T-helper 22 cell (primary cell): ENCODE measurements at regions not wholly inside any gene's neighbourhood (a gene's known extent, or its start where the extent isn't known, plus 50 kb on each side); places are given as distances from the start of the nearest gene placed in this dataset.

ENCODE experiments used
- DNase-seq: peaks from one replicate; pipeline ENCODE4 v3.0.0-alpha.2; 2020; ENCODE audit warnings: low read depth

DNA sequence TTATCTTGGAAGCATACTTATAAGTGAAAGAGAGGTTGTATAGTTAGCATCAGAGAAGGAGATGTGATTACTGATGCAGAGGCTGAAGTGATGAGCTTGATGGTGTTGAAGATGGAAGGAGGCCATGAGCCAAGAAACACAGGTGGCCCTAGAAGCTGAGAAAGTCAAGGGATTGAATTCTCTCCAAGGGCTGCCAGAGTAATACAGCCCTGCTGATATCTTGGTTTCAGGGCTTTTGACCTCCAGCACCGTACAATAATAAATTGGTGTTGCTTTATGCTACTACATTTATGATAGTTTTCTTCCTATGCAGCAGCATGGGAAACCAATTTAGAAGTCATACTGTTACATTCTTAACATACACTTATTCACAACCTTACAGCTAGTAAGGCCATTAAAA lies 1133.3 kb downstream of the AACS start:
- no peak for DNase-seq

DNA sequence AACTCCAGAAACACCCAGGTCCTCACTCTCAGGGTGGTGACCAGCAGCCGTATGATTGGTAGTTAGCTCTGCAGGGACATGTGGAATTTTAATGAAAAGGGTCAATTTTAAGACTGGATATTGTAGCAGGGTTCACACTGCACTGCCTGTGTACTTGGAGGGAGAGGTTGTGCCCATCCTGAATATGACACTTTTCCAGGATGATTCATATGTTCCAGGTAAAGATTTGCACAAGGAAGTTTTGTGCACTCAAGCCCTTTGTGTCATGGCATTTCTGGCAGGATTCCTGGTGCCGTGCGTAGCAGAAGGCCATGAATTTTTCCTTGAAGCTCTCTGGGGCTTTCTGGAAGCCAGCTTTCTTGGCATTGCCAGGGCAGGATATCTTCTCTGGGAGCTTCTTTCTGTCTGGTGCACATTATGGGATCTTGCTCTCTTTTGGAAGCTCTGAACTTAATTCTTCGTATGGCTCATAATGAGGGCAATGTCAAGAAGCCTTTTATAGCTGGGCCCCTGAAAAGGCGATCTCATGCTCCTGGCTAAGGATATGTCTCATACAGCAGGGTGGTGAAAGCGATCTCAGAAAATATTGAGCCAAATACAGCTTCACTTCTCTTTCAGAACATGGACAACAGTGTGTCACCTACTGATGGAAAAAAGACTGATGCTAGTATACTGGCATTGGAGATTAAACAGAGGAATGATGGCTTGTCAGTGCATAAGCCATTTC lies 1133.9 kb downstream of the AACS start:
- no peak for DNase-seq

DNA sequence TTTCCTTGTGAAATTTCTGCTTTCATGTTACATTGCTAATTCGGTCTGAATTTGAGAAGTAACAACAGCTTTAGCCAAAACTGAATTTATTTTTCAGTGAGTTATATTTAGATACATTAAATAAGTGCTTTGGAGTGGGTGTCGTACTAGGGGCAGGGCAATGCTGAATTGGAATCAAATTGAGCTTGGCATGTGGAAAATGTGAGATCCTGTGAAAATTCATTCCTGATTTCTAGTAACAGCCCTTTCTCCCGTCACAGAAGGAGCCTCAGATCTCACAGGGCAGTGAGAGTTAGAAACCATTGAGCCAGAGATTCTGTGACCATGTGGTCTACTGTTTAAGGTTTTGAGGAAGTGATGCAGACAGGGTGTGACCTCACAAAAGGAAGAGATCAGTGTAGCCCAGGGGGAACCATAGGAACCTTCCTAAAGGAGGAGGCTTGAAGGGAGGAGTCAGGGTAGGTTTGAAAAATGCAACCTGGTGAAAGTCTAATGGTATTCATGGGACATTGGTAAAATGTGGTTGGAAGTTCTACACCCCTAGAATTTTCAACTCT lies 1136.8 kb downstream of the AACS start:
- no peak for DNase-seq

DNA sequence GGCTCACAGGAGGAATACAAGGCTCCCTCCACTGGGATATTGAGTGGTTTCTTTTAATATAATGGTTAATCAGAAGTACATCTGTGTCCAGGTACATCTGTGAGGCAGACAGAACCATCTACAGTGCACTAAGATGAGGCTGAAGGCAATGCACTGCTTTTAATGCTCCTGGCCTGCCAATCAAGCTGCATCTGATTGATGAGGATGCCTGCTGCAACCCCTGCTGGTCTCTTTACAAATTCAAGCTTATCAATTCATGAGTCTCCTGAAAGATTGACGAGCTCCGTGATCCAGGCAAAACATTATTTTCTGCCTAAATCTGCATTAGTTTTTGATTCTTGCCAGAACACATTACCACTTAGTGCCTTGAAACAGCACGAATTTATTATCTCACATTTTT lies 1139.1 kb downstream of the AACS start:
- no peak for DNase-seq

DNA sequence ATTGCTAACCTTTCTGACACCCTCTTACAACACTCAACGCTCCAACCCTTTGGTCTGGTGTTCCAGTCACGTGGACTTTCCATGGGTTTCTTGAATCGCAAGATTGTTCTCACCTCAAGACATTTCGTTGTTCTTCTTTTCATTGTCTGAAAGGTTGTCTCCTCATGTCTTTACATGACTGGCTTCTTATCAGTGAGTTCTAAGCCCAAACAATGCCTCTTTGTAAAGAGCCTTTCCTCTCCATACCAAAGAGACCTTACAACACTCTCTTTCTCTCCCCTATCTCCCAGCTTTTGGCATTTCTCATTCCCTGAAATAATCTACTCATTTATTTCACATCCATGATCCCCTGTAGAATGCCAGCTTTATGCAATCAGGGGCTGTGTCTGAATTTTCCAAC lies 1144.8 kb downstream of the AACS start:
- DNase-seq, result no peak

DNA sequence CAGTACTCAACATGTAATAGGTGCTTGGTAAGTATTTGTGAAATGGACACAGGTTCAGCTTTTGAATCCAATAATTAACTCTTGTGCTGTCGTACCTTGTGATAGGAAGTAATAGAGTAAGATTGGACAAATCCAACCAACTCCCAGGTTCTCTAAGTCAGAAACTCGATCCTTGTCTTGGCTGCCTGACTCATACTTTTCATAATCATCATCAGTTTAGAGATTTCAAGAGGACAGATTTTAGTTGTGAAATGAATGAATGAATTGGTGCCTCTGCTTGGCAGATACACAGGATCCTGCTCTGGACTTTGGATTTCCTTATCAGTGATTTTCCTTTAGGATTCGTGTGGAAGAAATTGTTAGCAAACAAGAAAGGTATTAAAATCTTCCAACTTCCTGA lies 1145.2 kb downstream of the AACS start:
- DNase-seq, result no peak

DNA sequence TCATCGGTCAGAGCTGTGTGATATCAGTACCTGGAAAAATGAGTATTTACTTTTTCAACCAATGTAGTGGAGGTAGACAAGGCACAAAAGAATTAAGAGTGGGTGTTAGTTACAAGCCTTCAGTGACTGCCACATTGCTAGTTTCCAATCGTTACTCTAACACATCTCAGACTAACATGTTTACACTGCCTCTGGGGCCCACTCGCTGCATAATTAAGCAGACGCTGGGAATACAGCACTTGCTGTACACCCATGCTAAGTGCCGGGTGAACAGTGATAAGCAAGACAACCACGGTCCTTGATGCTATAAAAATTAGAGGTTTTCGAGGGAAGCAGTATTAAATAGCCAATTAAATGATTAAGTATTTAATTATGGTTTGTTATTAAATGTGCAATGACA lies 1147.6 kb downstream of the AACS start:
- DNase-seq, result no peak

DNA sequence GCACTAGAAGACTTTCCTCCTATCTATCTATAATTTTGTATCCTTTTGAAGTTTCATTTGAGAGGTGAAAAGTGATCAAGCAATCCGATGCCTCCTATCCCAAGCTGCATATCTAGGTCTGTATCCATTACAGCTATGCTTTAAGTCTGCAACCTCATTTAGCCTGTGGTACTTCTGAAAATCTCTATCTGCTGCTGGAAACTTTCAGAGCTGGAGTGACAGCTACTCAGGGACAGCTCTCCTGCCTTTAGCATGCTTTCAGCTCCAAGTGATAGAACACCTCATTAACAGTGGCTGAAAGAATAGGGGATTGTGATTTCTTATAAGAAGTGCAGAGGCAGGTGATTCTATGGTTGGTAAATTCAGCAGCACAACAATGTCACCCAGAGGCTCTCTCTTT lies 1153.5 kb downstream of the AACS start:
- no peak for DNase-seq

DNA sequence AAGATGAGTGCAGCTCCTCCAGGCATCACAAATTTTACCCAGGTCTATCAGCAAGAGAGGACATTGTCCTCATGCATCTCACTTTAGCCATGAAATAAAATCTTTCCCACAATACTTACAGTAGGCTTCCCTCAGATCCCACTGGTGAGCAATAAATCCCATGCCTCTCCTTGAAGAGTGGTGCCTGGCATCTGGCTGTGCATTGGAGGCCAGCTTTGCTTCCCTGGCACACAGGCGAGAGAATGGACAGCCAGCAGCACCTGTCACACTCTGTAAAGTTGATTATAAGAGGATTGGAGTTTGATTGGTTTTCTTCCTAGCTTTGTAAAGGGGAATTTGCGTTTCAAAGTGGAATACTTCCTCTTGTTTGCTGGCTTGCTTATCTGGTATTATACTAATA lies 1153.9 kb downstream of the AACS start:
- no peak for DNase-seq

DNA sequence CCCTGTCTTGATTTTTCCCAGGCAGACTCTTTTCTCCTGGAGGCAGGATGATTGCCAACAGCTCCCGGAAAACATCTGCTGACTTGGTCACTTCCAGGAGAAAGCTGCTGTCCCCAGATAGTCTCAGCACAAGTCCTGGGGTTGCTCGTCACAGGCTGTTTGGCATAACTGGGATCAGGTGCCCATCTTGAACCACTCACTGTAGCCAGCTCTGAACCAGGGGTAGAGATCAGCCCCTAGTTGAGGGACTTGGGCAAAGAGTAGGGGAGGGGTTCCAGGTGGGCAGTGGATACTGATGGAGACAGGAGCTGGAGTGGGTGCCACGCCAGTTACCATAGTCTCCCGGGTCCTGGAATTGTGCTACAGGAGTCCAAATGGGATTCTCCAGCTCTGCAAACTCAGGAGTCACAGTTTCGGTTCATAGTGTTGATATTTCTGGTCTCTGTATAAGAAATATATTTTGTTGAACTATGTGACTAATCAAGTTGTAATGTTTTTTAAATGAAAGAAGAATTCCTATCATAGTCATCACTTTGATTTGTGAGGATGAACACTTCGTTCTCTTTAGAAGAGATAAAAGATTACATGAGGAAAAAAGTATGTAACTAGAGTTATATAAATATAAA lies 1154.5 kb downstream of the AACS start:
- no peak for DNase-seq

DNA sequence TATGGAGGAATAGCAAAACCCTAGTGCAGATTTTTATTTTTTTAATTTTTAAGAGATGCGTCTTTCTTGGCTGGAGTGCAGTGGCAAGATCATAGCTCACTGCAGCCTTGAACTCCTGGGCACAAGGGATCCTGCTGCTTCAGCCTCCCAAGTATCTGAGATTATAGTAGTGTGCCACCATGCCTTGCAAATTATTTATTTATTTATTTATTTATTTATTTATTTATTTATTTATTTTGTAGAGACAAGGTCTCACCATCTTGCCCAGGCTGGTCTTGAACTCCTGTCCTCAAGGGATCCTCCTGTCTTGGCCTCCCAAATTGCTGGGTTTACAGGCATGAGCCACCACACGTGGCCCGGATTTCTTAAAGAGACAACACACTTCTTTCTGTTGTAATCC lies 1158.8 kb downstream of the AACS start:
- DNase-seq, result no peak

DNA sequence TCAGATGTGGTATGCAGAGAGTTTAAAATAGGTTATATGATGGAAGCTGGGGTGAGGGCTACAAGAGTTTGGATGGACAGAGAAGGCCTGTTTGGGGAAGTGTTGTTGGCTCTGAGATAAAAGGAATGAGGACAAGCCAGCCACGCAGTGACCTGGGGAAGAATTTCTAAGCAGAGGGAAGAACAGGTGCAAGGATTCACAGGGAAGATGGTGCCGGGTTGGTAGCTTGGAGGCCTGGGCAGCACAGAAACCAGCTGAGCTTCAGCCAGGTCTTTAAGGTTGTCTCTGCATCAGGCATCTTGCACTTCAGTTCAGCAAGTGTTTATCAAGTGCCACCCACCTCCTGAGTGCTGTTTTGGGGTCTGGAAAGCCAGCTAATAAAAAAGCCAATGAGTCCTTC lies 1163.7 kb downstream of the AACS start:
- DNase-seq, result no peak

DNA sequence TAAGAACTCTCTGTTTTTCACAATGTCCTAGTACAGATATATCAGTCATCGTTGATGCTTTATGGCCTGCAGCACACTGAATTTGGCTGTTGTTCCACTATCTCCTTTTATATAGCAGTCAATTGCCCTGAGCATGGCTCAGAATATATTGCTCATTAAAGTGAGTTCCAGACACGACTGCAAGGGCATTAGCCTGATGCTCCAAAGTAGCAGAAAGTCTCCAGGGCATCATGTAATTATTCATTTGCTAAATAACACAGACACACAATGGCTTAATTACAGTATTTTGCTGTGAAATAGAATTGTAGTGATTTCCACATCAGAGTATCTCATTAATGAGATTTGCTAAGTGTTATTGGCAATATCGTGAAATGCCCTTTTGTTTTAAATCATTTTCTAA lies 1167.5 kb downstream of the AACS start:
- no peak for DNase-seq

DNA sequence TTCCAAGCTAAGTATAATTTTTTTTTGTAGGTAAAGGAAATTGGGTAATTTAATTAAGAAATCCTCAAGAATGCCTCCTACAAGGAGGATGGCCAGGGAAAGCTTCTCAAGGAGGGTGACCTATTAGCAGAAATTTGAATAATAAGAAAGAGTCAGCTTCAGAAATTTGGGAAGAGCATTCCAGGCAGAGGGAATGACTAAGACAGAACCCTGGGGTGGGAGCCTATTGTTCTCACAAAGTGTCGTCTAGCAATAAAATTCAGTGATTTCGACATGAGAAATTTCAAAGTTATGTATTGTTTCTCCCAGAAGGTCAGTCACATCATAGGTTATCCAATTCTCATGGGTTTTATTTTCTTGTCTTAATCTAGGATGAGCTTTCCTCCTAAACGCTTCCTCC lies 1168.4 kb downstream of the AACS start:
- DNase-seq, result no peak

DNA sequence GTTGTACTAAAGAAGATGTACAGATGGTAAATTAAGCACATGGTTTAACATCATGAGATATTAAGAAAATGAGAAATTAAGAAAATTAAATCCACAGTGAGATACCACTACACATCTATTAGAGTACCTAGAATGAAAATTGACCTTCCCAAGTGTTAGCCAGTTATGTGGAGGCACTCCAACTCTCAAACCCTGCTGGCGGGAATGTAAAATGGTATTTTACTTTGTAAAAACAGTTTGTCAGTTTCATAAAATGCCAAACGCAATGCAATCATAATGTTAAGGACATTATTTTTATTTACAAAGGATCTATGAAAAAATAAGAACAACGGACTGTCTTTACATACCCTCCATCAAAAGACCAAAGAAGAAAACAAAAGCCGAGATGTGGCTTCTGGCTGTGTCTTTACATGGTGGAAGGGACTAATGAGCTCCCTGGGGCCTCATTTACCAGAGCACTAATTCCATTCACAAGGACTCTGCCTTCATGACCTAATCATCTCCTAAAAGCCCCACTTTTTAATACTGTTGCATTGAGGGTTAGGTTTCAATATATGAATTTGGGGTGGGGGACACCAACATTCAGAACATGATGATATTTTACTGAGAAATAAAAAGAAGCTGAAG lies 1178.7 kb downstream of the AACS start:
- no peak for DNase-seq

DNA sequence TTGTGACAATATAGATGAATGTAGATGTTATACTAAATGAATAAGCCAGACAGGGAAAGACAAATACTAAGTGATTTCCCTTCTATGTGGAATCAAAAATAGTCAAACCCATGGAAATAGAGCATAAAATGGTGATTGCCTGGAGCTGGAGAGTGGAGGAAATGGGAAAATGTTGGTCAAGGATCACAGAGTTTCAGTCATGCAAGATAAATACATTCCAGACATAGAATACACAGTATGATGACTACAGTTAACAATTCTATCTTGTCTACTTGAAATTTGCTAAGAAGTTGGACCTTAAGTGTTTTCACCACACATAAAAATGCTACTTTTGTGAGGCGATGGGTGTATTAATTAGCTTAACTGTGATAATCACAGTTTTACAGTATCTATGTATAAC lies 1182.7 kb downstream of the AACS start:
- DNase-seq, result no peak

DNA sequence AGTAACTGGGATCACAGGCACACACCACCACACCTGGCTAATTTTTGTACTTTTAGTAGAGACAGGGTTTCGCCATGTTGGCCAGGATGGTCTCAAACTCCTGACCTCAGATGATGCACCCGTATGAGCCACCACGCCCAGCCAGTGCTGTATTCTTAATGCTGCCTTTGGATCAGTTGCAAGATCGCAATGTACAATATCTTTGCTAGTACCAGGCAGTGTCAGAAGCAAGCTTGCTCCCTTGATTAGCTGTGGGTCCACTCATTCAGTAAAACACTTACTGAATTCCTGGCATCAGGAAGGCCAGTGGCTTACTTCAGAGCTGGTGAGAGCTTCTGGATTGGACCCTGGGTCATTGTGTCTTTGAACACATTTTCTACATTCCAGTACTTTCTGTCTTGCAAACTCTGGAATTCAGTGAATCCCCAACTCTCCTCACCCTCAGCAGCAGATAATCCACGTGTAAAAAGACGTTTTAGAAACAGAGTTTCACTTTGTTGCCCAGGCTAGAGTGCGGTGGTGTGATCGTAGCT lies 1183.7 kb downstream of the AACS start:
- DNase-seq, result no peak

DNA sequence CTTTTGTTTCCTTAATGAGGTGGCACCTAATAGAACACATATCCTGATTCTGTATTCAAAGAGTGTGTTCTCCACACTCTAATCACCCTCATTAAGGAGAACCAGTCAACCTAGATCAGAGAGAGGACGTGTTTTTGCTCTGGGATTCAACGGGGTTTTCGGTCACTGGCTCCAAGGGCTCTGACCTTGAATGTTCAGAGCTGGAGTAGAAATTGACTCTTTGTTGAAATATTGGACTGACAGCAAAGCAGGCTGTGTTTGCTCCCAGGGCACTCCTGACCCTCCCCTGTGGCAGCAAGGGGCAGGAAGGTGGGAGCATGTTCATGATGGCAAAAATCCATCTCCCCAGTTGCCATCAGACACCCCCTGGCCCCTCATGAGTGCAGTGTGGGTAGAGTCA lies 1193.0 kb downstream of the AACS start:
- no peak for DNase-seq

DNA sequence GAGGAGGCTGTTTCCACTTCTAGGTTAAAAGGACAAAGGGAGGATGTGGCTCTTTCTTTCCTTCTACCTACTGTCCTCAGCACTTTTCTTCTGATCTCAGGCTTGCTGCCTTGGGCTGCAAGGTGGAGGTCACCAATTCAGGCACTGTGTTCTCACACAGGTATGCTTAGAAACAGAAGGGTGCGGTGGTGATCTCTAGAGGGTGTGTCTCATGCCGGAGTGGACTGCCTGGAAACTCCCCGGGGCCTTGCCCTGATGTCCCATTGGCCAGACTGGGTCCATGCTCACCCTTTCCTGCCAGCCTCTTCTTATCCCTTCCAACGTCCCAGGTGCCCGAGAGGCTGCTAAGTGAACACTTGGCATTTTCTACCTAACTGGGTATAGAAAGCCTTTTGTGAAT lies 1197.6 kb downstream of the AACS start:
- DNase-seq, result no peak

DNA sequence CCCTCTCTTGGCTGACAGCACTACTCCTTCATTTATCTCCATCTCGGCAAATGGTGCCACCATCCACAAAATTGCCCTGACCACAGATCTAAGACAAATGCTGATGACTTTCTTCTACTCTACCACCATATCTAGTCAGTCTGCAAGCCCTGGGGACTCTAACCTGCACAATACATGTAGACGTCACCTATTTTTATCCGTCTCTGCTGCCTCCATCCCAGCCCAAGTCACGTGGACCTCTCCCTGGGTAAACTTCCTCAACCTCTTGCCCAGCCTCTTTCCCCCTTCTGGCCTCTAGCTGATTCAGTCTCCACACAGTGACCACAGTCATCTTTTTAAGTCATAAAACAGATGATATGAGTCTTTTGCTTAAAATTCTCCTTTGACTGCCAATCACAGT lies 1203.0 kb downstream of the AACS start:
- no peak for DNase-seq

DNA sequence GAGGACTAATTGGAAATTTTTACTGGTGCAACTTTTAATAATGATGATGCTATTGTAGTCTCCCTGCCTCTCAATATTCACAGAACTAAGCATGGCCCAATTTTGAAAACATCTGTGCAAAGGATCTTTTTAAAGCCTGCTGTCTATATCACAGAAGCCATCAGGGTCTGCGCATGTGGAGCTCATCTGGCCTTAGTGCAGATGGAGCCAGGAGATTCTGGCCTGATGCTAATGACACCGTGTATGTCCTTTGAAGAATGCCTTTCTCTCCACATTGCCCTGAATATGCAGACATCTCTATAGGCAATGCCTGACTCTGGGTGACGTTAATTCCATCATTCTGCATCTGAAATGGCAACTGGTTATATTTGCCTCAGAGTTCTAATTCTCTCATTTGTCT lies 1205.9 kb downstream of the AACS start:
- DNase-seq, result no peak

DNA sequence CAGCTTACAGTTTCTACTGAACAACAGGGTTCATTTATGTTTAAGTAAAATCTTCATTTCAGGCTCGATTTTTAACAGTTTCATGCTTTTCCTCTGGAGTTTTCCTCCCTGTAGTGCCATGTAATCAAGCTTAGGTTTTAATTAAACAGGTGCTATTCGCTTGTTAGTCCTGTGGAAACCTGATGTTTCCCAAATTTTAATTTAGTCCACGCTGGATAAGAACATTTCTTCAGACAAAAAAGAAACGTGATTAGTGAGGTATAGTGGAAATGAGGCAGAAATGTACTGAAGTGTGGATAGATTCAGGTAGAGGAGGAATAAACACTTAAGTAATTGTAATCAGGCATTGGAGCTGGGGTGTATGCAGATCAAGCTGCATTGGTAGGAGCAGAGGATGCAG lies 1217.5 kb downstream of the AACS start:
- DNase-seq, result no peak

DNA sequence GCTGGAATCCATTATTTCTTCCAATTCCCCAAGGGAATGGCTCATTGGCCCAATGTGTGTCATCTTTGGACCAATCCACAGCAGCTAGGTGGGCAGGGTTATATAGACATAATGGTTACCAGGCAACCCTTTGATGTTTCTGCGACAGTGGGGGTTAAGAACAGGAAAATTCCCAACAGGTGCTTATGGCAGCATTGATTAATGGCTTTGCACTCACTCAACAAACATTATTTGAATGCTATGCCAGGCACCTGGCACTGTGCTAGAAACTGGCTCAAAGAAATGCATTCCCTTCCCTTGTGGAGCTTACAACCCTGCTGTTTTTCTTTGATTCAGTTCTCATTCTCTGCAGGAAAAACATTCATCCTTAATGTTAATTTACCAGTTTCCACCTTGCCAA lies 1221.0 kb downstream of the AACS start:
- DNase-seq, result no peak
